NT2/D1 (cell line): ENCODE measurements at regions not wholly inside any gene's neighbourhood (a gene's known extent, or its start where the extent isn't known, plus 50 kb on each side); places are given as distances from the start of the nearest gene placed in this dataset.

Source experiments
- SUZ12 ChIP-seq: IDR thresholded peaks from 2 replicates; pipeline ENCODE4 v1.6.1; 2011; ENCODE audit not compliant: insufficient read length, insufficient read depth; ENCODE audit errors: extremely low read depth
- YY1 ChIP-seq: IDR thresholded peaks from 2 replicates; pipeline ENCODE4 v1.6.1; 2011; ENCODE audit not compliant: insufficient read length, insufficient read depth

DNA sequence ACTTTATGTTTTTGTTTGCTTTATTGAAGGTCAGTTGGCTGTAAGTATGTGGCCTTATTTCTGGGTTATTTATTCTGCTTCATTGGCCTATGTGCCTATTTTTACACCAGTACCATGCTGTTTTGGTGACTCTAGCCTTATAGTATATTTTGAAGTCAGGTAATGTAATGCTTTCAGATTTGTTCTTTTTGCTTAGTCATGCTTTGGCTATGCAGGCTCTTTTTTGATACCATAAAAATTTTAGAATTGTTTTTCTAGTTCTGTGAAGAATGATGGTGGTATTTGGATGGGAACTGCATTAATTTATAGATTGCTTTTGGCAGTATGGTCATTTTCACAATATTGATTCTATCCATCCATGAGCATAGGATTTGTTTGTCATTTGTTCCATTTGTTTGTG is 63.5 kb upstream of the TTC14 start:
- TF ChIP-seq SUZ12 = no peak
- TF ChIP-seq YY1 = no peak
